Spleen (tissue), 11 donors: ENCODE measurements at regions not wholly inside any gene's neighbourhood (a gene's known extent, or its start where the extent isn't known, plus 50 kb on each side); places are given as distances from the start of the nearest gene placed in this dataset.

Source experiments
- DNase-seq: peaks from one replicate; pipeline ENCODE4 v3.0.0-alpha.2; 2020
- H3K27ac ChIP-seq, 8 donors: fragments of 200-600 bp; sonication (generic) in 7 of 8; 1 replicate in 4 of 8; 2 replicates in 4 of 8; pipeline versions ENCODE4 v1.5.0 to v1.8.0; 2016 to 2021; ENCODE audit warnings: inconsistent platforms in 4 of 8, mild to moderate bottlenecking in 4 of 8, moderate library complexity in 1 of 8
- H3K27me3 ChIP-seq, 7 donors: fragments of 200-600 bp; sonication (generic) in 6 of 7; replicated peaks in 1 of 7; 1 replicate in 4 of 7; 2 replicates in 3 of 7; pipeline versions ENCODE4 v1.5.0 to v1.8.0; 2016 to 2021; ENCODE audit warnings: inconsistent platforms in 3 of 7, mild to moderate bottlenecking in 1 of 7
- H3K36me3 ChIP-seq, 6 donors: fragments of 200-600 bp; sonication (generic) in 5 of 6; 1 replicate in 4 of 6; 2 replicates in 2 of 6; pipeline versions ENCODE4 v1.5.0 to v1.8.0; 2016 to 2021; ENCODE audit warnings: inconsistent platforms in 2 of 6
- H3K4me1 ChIP-seq, 6 donors: fragments of 200-600 bp; sonication (generic) in 5 of 6; 1 replicate in 3 of 6; 2 replicates in 3 of 6; pipeline versions ENCODE4 v1.5.0 to v1.8.0; 2016 to 2021; ENCODE audit warnings: inconsistent platforms in 3 of 6
- H3K4me3 ChIP-seq, 8 donors: fragments of 200-600 bp; sonication (generic) in 7 of 8; 1 replicate in 4 of 8; 2 replicates in 4 of 8; pipeline versions ENCODE4 v1.5.0 to v1.8.0; 2016 to 2021; ENCODE audit warnings: inconsistent platforms in 4 of 8, mild to moderate bottlenecking in 4 of 8, moderate library complexity in 2 of 8
- H3K9me3 ChIP-seq, 8 donors: fragments of 200-600 bp; sonication (generic) in 7 of 8; 1 replicate in 4 of 8; 2 replicates in 4 of 8; pipeline versions ENCODE4 v1.5.0 to v1.8.0; 2016 to 2021; ENCODE audit warnings: inconsistent platforms in 4 of 8
- CTCF ChIP-seq, 11 experiments: fragments of 200-600 bp in 7 of 11; fragments of 450-650 bp in 4 of 11; sonication (generic) in 4 of 11; IDR thresholded peaks in 8 of 11; conservative IDR thresholded peaks in 3 of 11; 1 replicate in 7 of 11; 2 replicates in 4 of 11; pipeline versions ENCODE4 v1.4.0 to v1.8.0; 2016 to 2021; ENCODE audit warnings: antibody characterized with exemption in 11 of 11, inconsistent platforms in 4 of 11, mild to moderate bottlenecking in 1 of 11
- POLR2A ChIP-seq, 3 donors: fragments of 450-650 bp; IDR thresholded peaks; one replicate each; pipeline ENCODE4 v1.5.1; 2017; ENCODE audit warnings: antibody characterized with exemption in 3 of 3, mild to moderate bottlenecking in 1 of 3
- POLR2AphosphoS5 ChIP-seq, 3 donors: sonication (generic); formaldehyde crosslinking; IDR thresholded peaks; one replicate each; pipeline ENCODE4 v1.5.1; 2017; ENCODE audit warnings: antibody characterized with exemption in 3 of 3
- WGBS, 5 donors: extraction: QIAGEN DNeasy Blood & Tissue Kit in 3 of 5; methylation state at CpG; one replicate each; pipeline versions ENCODE4 v1.1.5 to v1.1.7; 2013 to 2018; 5-methylcytosine and 5-hydroxymethylcytosine counted together
- intact Hi-C: fragments of 100-400 bp; cut with DNase I; formaldehyde crosslinking; loops from one replicate; pipeline ENCODE4 v1.15.0; 2023; ENCODE audit warnings: low total_unique reads
- donor health status: healthy with polysubstance abuse.
- donor health status: DM: no; HTN: no; CAD: no; lungs with moderate emphysema.
- donor health status: DM: no; HTN: no; CAD: no.
- donor health status: Bipolar disorder and iron deficiency.
- donor health status: healthy.
- donor health status: DM: no; HTN: no; CAD: no.
- donor health status: DM: yes; HTN: yes; CAD: no.

GRCh38 chr1:238404481-238404880, 513.8 kb upstream of the ZP4 start:
- Histone ChIP-seq H3K27ac (no peak overlapping the region), H3K4me3 (no peak overlapping the region), H3K27me3 (no peaks in the 10 kb centered on the region), H3K4me1 (no peaks in the 10 kb centered on the region), H3K36me3 (no peaks in the 10 kb centered on the region), H3K9me3 (no peaks in the 10 kb centered on the region)
- TF ChIP-seq POLR2A (IDR thresholded peaks at IDR 0.05) (no peak), CTCF (IDR thresholded peaks at IDR 0.05 in 8 of 11, conservative IDR thresholded peaks at IDR 0.05 in 3 of 11) (no peak), POLR2AphosphoS5 (IDR thresholded peaks at IDR 0.05) (no peak)
- intact Hi-C loops = no loop called here
- WGBS, 5 donors = 43 to 68% (median 61%) methylated on average over 1 of the region's 1 CpG
- DNase-seq = no peak

GRCh38 chr1:238401144-238401543, 510.4 kb upstream of the ZP4 start:
- intact Hi-C loops = no loop called here
- DNase-seq = no peak
- Histone ChIP-seq H3K4me1 (no peaks in the 10 kb centered on the region), H3K27ac (no peak overlapping the region), H3K27me3 (no peaks in the 10 kb centered on the region), H3K9me3 (no peaks in the 10 kb centered on the region), H3K36me3 (no peaks in the 10 kb centered on the region), H3K4me3 (no peak overlapping the region)
- no peak for TF ChIP-seq POLR2AphosphoS5 (IDR thresholded peaks at IDR 0.05)
- TF ChIP-seq POLR2A (IDR thresholded peaks at IDR 0.05) = no peak
- no peak for TF ChIP-seq CTCF (IDR thresholded peaks at IDR 0.05 in 8 of 11, conservative IDR thresholded peaks at IDR 0.05 in 3 of 11)
- WGBS, 5 donors = 53 to 82% (median 77%) methylated on average over 4 of the region's 4 CpGs

GRCh38 chr1:238399558-238399957, 508.8 kb upstream of the ZP4 start:
- no peaks in the 10 kb centered on the region for H3K9me3 ChIP-seq
- H3K4me3 ChIP-seq = no peak overlapping the region
- TF ChIP-seq POLR2AphosphoS5 (IDR thresholded peaks at IDR 0.05) = no peak
- no peak for TF ChIP-seq CTCF (IDR thresholded peaks at IDR 0.05 in 8 of 11, conservative IDR thresholded peaks at IDR 0.05 in 3 of 11)
- TF ChIP-seq POLR2A (IDR thresholded peaks at IDR 0.05) = no peak
- no peaks in the 10 kb centered on the region for H3K27me3 ChIP-seq
- DNase-seq = no peak
- H3K4me1 ChIP-seq = no peaks in the 10 kb centered on the region
- intact Hi-C loops = no loop called here
- 88 to 93% (median 92%) methylated on average over 4 of the region's 4 CpGs for WGBS, 5 donors
- no peak overlapping the region for H3K27ac ChIP-seq
- no peaks in the 10 kb centered on the region for H3K36me3 ChIP-seq

DNA sequence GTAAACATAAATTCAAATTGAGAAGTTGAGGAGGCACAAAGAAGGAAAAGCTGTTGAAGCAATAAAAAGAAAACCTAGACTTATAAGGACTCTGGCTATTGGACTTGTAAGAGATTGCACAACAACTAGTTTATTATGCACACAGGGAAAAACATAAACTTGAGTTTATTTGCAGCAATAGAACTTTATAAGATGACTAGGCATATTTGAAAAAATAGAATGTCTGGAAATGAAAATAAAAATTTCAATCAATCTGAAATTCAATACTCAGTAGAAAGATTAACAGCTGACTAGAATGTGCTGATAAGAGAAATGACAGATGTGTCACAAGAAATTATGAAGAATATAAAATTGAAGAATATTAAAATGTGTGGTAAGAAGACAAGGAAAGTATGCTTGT, 505.4 kb upstream of the ZP4 start:
- no peak overlapping the region for H3K27ac ChIP-seq
- no peaks in the 10 kb centered on the region for H3K27me3 ChIP-seq
- intact Hi-C loops = no loop called here
- H3K36me3 ChIP-seq = no peaks in the 10 kb centered on the region
- no peaks in the 10 kb centered on the region for H3K9me3 ChIP-seq
- H3K4me3 ChIP-seq = no peak overlapping the region
- no peak for DNase-seq
- no peaks in the 10 kb centered on the region for H3K4me1 ChIP-seq
- TF ChIP-seq POLR2AphosphoS5 (IDR thresholded peaks at IDR 0.05) (no peak), CTCF (IDR thresholded peaks at IDR 0.05 in 8 of 11, conservative IDR thresholded peaks at IDR 0.05 in 3 of 11) (no peak), POLR2A (IDR thresholded peaks at IDR 0.05) (no peak)
